HL-60 (cell line): ENCODE measurements at regions not wholly inside any gene's neighbourhood (a gene's known extent, or its start where the extent isn't known, plus 50 kb on each side); places are given as distances from the start of the nearest gene placed in this dataset.

Source experiments
- DNase-seq, 2 experiments: peaks; one replicate each; pipeline ENCODE4 v3.0.0-alpha.2; 2010 to 2020; ENCODE audit warnings: low read depth in 1 of 2, low spot score in 1 of 2
- H3K27ac ChIP-seq: fragments of 250-450 bp; sonication (Bioruptor Pico); replicated peaks from 2 replicates; pipeline ENCODE4 v1.5.1; 2020; ENCODE audit warnings: mild to moderate bottlenecking, moderate library complexity
- H3K27me3 ChIP-seq: fragments of 250-450 bp; sonication (Bioruptor Pico); 2 replicates; pipeline ENCODE4 v1.5.1; 2021; ENCODE audit warnings: mild to moderate bottlenecking, moderate library complexity; ENCODE audit not compliant: insufficient read depth, poor library complexity, severe bottlenecking
- H3K4me3 ChIP-seq: replicated peaks from 2 replicates; pipeline ENCODE4 v1.5.1; 2011; ENCODE audit warnings: mild to moderate bottlenecking, control low read depth, low read length; ENCODE audit not compliant: insufficient read depth
- CTCF ChIP-seq: IDR thresholded peaks from one replicate; pipeline ENCODE4 v1.5.1; 2011; ENCODE audit warnings: low read length, control low read depth, inconsistent platforms; ENCODE audit not compliant: insufficient read depth
- GABPA ChIP-seq: IDR thresholded peaks from 2 replicates; pipeline ENCODE4 v1.6.1; 2012; ENCODE audit warnings: low read depth
- POLR2AphosphoS5 ChIP-seq: IDR thresholded peaks from 2 replicates; pipeline ENCODE4 v1.6.1; 2012; ENCODE audit warnings: low read depth
- SPI1 ChIP-seq: IDR thresholded peaks from 2 replicates; pipeline ENCODE4 v1.6.1; 2012; ENCODE audit warnings: low read depth, mild to moderate bottlenecking, borderline replicate concordance
- TF ChIP-seq, protein P1 (sequence below): IDR thresholded peaks from 2 replicates; pipeline ENCODE4 v1.6.1; 2012; ENCODE audit warnings: low read depth; ENCODE audit not compliant: insufficient replicate concordance

DNA sequence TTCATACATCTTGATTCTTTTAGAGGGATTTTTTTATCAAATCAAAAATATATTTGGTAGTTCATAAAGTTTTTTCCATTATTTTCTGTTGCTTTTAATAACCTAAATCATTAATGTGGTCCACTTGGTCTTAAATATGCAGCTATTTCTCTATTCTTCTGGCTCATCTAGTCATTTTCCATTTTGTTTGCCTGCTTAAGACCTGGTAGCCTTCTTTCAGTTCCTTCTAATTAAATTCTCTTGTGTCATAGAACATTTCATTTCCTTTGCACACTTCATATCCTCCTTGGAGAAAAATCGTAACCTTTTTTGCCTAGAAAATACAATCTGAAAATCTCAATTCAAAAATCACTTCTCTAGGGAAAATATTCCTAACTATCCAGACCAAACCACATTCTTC lies 387.0 kb downstream of the LRFN5 start:
- H3K27me3 ChIP-seq = no peaks in the 10 kb centered on the region
- no peak overlapping the region for H3K27ac ChIP-seq
- DNase-seq = no peak
- TF ChIP-seq, protein P1, sequence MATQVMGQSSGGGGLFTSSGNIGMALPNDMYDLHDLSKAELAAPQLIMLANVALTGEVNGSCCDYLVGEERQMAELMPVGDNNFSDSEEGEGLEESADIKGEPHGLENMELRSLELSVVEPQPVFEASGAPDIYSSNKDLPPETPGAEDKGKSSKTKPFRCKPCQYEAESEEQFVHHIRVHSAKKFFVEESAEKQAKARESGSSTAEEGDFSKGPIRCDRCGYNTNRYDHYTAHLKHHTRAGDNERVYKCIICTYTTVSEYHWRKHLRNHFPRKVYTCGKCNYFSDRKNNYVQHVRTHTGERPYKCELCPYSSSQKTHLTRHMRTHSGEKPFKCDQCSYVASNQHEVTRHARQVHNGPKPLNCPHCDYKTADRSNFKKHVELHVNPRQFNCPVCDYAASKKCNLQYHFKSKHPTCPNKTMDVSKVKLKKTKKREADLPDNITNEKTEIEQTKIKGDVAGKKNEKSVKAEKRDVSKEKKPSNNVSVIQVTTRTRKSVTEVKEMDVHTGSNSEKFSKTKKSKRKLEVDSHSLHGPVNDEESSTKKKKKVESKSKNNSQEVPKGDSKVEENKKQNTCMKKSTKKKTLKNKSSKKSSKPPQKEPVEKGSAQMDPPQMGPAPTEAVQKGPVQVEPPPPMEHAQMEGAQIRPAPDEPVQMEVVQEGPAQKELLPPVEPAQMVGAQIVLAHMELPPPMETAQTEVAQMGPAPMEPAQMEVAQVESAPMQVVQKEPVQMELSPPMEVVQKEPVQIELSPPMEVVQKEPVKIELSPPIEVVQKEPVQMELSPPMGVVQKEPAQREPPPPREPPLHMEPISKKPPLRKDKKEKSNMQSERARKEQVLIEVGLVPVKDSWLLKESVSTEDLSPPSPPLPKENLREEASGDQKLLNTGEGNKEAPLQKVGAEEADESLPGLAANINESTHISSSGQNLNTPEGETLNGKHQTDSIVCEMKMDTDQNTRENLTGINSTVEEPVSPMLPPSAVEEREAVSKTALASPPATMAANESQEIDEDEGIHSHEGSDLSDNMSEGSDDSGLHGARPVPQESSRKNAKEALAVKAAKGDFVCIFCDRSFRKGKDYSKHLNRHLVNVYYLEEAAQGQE = no peak
- TF ChIP-seq CTCF (no peak), GABPA (no peak), POLR2AphosphoS5 (no peak), SPI1 (no peak)
- no peak overlapping the region for H3K4me3 ChIP-seq

DNA sequence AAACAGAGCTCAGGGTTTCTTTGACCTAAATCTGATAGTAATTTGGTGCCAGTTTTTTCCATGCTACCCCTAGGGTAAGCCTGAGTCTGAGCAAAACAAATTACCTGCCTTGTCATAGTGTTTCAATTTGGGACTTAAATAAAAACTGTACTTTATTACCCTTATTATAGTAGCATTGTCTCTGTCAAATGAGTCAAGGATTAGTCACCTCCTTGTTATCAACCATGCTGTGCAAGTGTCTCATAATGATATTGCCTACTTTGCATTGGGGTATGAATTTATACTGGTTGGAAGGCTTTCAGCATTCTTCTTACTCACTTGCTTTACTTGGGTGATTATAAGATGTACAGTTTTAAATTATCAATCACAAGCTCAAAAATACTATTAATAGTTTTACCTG lies 380.0 kb downstream of the LRFN5 start:
- DNase-seq = no peak
- Histone ChIP-seq H3K4me3 (no peak overlapping the region), H3K27ac (no peak overlapping the region), H3K27me3 (no peaks in the 10 kb centered on the region)
- TF ChIP-seq CTCF (no peak), SPI1 (no peak), GABPA (no peak), POLR2AphosphoS5 (no peak)
- TF ChIP-seq, protein P1 = no peak

DNA sequence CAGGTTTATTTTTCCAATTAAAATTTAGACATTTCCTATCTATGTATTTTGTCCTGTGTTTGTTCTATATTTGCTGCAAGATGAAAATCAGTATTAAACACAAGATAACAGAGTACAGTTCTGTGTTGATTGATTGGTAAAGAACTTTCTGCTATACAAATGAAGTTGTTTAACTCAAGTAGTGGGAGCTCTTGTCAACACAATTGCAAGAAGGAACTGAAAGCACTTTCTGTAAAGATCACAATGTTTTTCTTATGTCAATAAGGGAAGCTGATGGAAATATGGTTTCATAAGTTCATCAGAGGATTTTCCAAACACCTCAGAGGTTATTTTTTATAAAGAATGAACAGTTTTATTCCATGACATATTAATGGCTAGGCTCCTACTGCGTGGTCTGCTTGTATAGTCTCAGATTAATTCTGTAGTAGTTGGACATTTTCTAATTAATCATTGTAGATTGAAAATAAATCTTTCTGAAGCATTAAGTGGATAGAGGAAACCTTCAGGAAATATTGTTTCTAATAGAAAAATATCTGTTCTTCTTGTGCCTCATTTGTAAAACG lies 379.5 kb downstream of the LRFN5 start:
- no peak overlapping the region for H3K4me3 ChIP-seq
- no peak overlapping the region for H3K27ac ChIP-seq
- DNase-seq = no peak
- TF ChIP-seq POLR2AphosphoS5 (no peak), CTCF (no peak), SPI1 (no peak), GABPA (no peak)
- TF ChIP-seq, protein P1 = no peak
- H3K27me3 ChIP-seq = no peaks in the 10 kb centered on the region
